ENCODE measurements at regions not wholly inside any gene's neighbourhood (a gene's known extent, or its start where the extent isn't known, plus 50 kb on each side); places are given as distances from the start of the nearest gene placed in this dataset.
A peak's percentile ranks its signal among the peaks of the same experiment; 100 is the strongest.

GRCh38 chr6:150723857-150724256, 124.2 kb downstream of the PLEKHG1 start:
- no peak overlapping the region for H3K27ac ChIP-seq (ENCODE audit: low read length)
- H3K4me2 ChIP-seq (ENCODE audit: low read length): no peak overlapping the region
- peaks cover 58% of the 10 kb centered on the region for H3K79me2 ChIP-seq (ENCODE audit: low read length)

GRCh38 chr6:150725795-150726194, 126.1 kb downstream of the PLEKHG1 start:
- Histone ChIP-seq H3K79me2 (ENCODE audit: low read length) (peaks cover 51% of the 10 kb centered on the region), H3K4me1 (ENCODE audit: low read length) (peaks cover 12% of the 10 kb centered on the region), H3K27ac (ENCODE audit: low read length) (no peak overlapping the region), H2AFZ (ENCODE audit: low read depth, low read length) (no peak overlapping the region), H3K4me3 (ENCODE audit: low read length) (no peak overlapping the region), H4K20me1 (ENCODE audit: insufficient read depth, low read length) (peaks cover 62% of the 10 kb centered on the region), H3K9ac (ENCODE audit: low read length) (no peak overlapping the region), H3K27me3 (ENCODE audit: low read depth, low read length) (no peaks in the 10 kb centered on the region), H3K36me3 (replicated peaks; ENCODE audit: low read depth, low read length) (no peaks in the 10 kb centered on the region), H3K4me2 (ENCODE audit: low read length) (no peak overlapping the region), H3K9me3 (ENCODE audit: insufficient read depth, low read length) (no peaks in the 10 kb centered on the region)
- TF ChIP-seq CTCF (IDR thresholded peaks at IDR 0.05; ENCODE audit: low read depth, low read length): no peak
- no peak for TF ChIP-seq EZH2phosphoT487 (IDR thresholded peaks at IDR 0.05; ENCODE audit: low read depth)

More at GRCh38 chr6:150723857-150724256, 124.2 kb downstream of the PLEKHG1 start:
- H3K9ac ChIP-seq (ENCODE audit: low read length): no peak overlapping the region
- no peaks in the 10 kb centered on the region for H3K9me3 ChIP-seq (ENCODE audit: insufficient read depth, low read length)
- peaks cover 68% of the 10 kb centered on the region for H4K20me1 ChIP-seq (ENCODE audit: insufficient read depth, low read length)
- H2AFZ ChIP-seq (ENCODE audit: low read depth, low read length): no peak overlapping the region
- no peak overlapping the region for H3K4me3 ChIP-seq (ENCODE audit: low read length)
- no peak for TF ChIP-seq CTCF (IDR thresholded peaks at IDR 0.05; ENCODE audit: low read depth, low read length)
- TF ChIP-seq EZH2phosphoT487 (IDR thresholded peaks at IDR 0.05; ENCODE audit: low read depth): no peak
- H3K27me3 ChIP-seq (ENCODE audit: low read depth, low read length): no peaks in the 10 kb centered on the region
- H3K4me1 ChIP-seq (ENCODE audit: low read length): peaks cover 17% of the 10 kb centered on the region
- no peaks in the 10 kb centered on the region for H3K36me3 ChIP-seq (replicated peaks; ENCODE audit: low read depth, low read length)

- H4K20me1 ChIP-seq (ENCODE audit: insufficient read depth, low read length): peaks cover 64% of the 10 kb centered on the region
- peaks cover 37% of the 10 kb centered on the region for H3K4me1 ChIP-seq (ENCODE audit: low read length)
- no peaks in the 10 kb centered on the region for H3K27me3 ChIP-seq (ENCODE audit: low read depth, low read length)
- no peak overlapping the region for H3K9ac ChIP-seq (ENCODE audit: low read length)
- peaks cover 45% of the 10 kb centered on the region for H3K79me2 ChIP-seq (ENCODE audit: low read length)
- no peaks in the 10 kb centered on the region for H3K9me3 ChIP-seq (ENCODE audit: insufficient read depth, low read length)
- no peak overlapping the region for H3K4me3 ChIP-seq (ENCODE audit: low read length)
- peaks cover 9% of the 10 kb centered on the region for H3K36me3 ChIP-seq (replicated peaks; ENCODE audit: low read depth, low read length)
- no peak for TF ChIP-seq CTCF (IDR thresholded peaks at IDR 0.05; ENCODE audit: low read depth, low read length)
- no peak for TF ChIP-seq EZH2phosphoT487 (IDR thresholded peaks at IDR 0.05; ENCODE audit: low read depth)
- H3K27ac ChIP-seq (ENCODE audit: low read length): no peak overlapping the region
- 0 out of 2 replicates have a peak overlapping the region, but pooled peaks have one; percentile 2 for H3K4me2 ChIP-seq (ENCODE audit: low read length)
- no peak overlapping the region for H2AFZ ChIP-seq (ENCODE audit: low read depth, low read length)
These were observed 129.6 kb downstream of the PLEKHG1 start for GRCh38 chr6:150729188-150729748.

GRCh38 chr6:150730801-150731457, 131.2 kb downstream of the PLEKHG1 start:
- Histone ChIP-seq H3K4me1 (ENCODE audit: low read length) (peaks cover 39% of the 10 kb centered on the region), H4K20me1 (ENCODE audit: insufficient read depth, low read length) (peaks cover 61% of the 10 kb centered on the region), H3K4me3 (ENCODE audit: low read length) (no peak overlapping the region), H3K4me2 (ENCODE audit: low read length) (no peak overlapping the region), H3K9me3 (ENCODE audit: insufficient read depth, low read length) (no peaks in the 10 kb centered on the region), H3K27me3 (ENCODE audit: low read depth, low read length) (no peaks in the 10 kb centered on the region), H3K27ac (ENCODE audit: low read length) (no peak overlapping the region), H2AFZ (ENCODE audit: low read depth, low read length) (no peak overlapping the region), H3K36me3 (replicated peaks; ENCODE audit: low read depth, low read length) (peaks cover 12% of the 10 kb centered on the region), H3K79me2 (ENCODE audit: low read length) (peaks cover 45% of the 10 kb centered on the region), H3K9ac (ENCODE audit: low read length) (no peak overlapping the region)
- no peak for TF ChIP-seq CTCF (IDR thresholded peaks at IDR 0.05; ENCODE audit: low read depth, low read length)
- TF ChIP-seq EZH2phosphoT487 (IDR thresholded peaks at IDR 0.05; ENCODE audit: low read depth): no peak
